GM21390 (cell line): ENCODE measurements at regions not wholly inside any gene's neighbourhood (a gene's known extent, or its start where the extent isn't known, plus 50 kb on each side); places are given as distances from the start of the nearest gene placed in this dataset.
"Not testable (repeated sequence)": the region's sequence is repeated elsewhere in the genome, so short reads cannot be mapped to it uniquely, and the experiment has no call there.

Experiments
- ATAC-seq: cut with Tn5 transposase; IDR thresholded peaks from one replicate; pipeline ENCODE4 v1.9.1; 2021; ENCODE audit not compliant: unreplicated experiment

- no peak for ATAC-seq
Observed at GRCh38 chr15:26128611-26129140, 265.5 kb upstream of the ATP10A start.

- ATAC-seq: no peak
Observed at GRCh38 chr15:26126819-26127387, 263.8 kb upstream of the ATP10A start.

- no peak for ATAC-seq
Observed at GRCh38 chr15:26126070-26126469, 262.9 kb upstream of the ATP10A start.

GRCh38 chr15:26125664-26126063 lies 262.5 kb upstream of the ATP10A start:
- no peak for ATAC-seq

GRCh38 chr15:26119322-26119721 lies 256.2 kb upstream of the ATP10A start:
- no peak for ATAC-seq

GRCh38 chr15:26115229-26115943 lies 252.3 kb upstream of the ATP10A start:
- no peak for ATAC-seq

GRCh38 chr15:26114128-26114527 lies 251.0 kb upstream of the ATP10A start:
- ATAC-seq: not testable (repeated sequence)

GRCh38 chr15:26113296-26113695 lies 250.2 kb upstream of the ATP10A start:
- no peak for ATAC-seq

GRCh38 chr15:26109203-26109602 lies 246.1 kb upstream of the ATP10A start:
- no peak for ATAC-seq

GRCh38 chr15:26106556-26106955 lies 243.4 kb upstream of the ATP10A start:
- ATAC-seq: no peak

- no peak for ATAC-seq
Observed at GRCh38 chr15:26103002-26103404, 239.9 kb upstream of the ATP10A start.

- no peak for ATAC-seq
Observed at GRCh38 chr15:26102365-26102764, 239.2 kb upstream of the ATP10A start.

GRCh38 chr15:26101443-26101842 lies 238.3 kb upstream of the ATP10A start:
- ATAC-seq: no peak

- ATAC-seq: no peak
Observed at GRCh38 chr15:26098801-26099200, 235.7 kb upstream of the ATP10A start.

GRCh38 chr15:26097216-26097615 lies 234.1 kb upstream of the ATP10A start:
- no peak for ATAC-seq

- ATAC-seq: no peak
Observed at GRCh38 chr15:26096581-26096980, 233.5 kb upstream of the ATP10A start.

GRCh38 chr15:26095710-26096330 lies 232.7 kb upstream of the ATP10A start:
- no peak for ATAC-seq

- ATAC-seq: no peak
Observed at GRCh38 chr15:26091184-26091583, 228.1 kb upstream of the ATP10A start.

GRCh38 chr15:26087881-26088280 lies 224.8 kb upstream of the ATP10A start:
- ATAC-seq: no peak

- no peak for ATAC-seq
Observed at GRCh38 chr15:26087395-26087794, 224.3 kb upstream of the ATP10A start.

- ATAC-seq: no peak
Observed at GRCh38 chr15:26084771-26085170, 221.6 kb upstream of the ATP10A start.

GRCh38 chr15:26083896-26084295 lies 220.8 kb upstream of the ATP10A start:
- ATAC-seq: no peak
